Gastroesophageal sphincter (tissue), 3 donors: ENCODE measurements at regions not wholly inside any gene's neighbourhood (a gene's known extent, or its start where the extent isn't known, plus 50 kb on each side); places are given as distances from the start of the nearest gene placed in this dataset.

Source experiments
- EP300 ChIP-seq: sonication (generic); formaldehyde crosslinking; IDR thresholded peaks from one replicate; pipeline ENCODE4 v1.6.1; 2017; ENCODE audit warnings: antibody characterized with exemption, mild to moderate bottlenecking
- POLR2A ChIP-seq, 2 donors: fragments of 450-650 bp; IDR thresholded peaks; one replicate each; pipeline ENCODE4 v1.6.1; 2017; ENCODE audit warnings: antibody characterized with exemption in 2 of 2, mild to moderate bottlenecking in 2 of 2, moderate library complexity in 1 of 2
- TF ChIP-seq, protein P1 (sequence below), 4 experiments: fragments of 200-600 bp in 2 of 4; fragments of 450-650 bp in 2 of 4; sonication (generic) in 1 of 4; IDR thresholded peaks; one replicate each; pipeline ENCODE4 v1.5.1; 2017 to 2019; ENCODE audit warnings: antibody characterized with exemption in 4 of 4, mild to moderate bottlenecking in 2 of 4, moderate library complexity in 2 of 4

DNA sequence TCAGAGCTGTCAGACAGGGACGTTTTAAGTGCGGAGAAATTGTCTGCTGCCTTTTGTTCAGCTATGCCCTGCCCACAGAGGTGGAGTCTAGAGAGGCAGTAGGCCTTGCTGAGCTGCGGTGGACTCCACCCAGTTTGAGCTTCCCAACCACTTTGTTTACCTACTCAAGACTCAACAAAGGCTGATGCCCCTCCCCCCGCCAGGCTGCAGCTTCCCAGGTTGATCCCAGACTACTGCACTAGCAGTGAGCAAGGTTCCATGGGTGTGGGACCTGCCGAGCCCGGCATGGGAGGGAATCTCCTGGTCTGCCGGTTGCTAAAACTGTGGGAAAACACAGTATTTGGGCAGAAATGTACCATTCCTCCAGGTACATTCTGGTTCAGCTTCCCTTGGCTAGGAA is 282.1 kb downstream of the VGLL3 start:
- TF ChIP-seq POLR2A (IDR thresholded peaks at IDR 0.05) (no peak), EP300 (no peak)
- TF ChIP-seq, protein P1, sequence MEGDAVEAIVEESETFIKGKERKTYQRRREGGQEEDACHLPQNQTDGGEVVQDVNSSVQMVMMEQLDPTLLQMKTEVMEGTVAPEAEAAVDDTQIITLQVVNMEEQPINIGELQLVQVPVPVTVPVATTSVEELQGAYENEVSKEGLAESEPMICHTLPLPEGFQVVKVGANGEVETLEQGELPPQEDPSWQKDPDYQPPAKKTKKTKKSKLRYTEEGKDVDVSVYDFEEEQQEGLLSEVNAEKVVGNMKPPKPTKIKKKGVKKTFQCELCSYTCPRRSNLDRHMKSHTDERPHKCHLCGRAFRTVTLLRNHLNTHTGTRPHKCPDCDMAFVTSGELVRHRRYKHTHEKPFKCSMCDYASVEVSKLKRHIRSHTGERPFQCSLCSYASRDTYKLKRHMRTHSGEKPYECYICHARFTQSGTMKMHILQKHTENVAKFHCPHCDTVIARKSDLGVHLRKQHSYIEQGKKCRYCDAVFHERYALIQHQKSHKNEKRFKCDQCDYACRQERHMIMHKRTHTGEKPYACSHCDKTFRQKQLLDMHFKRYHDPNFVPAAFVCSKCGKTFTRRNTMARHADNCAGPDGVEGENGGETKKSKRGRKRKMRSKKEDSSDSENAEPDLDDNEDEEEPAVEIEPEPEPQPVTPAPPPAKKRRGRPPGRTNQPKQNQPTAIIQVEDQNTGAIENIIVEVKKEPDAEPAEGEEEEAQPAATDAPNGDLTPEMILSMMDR (IDR thresholded peaks at IDR 0.05): no peak
